ENCODE measurements at regions not wholly inside any gene's neighbourhood (a gene's known extent, or its start where the extent isn't known, plus 50 kb on each side); places are given as distances from the start of the nearest gene placed in this dataset.
"Not testable (repeated sequence)": the region's sequence is repeated elsewhere in the genome, so short reads cannot be mapped to it uniquely, and the experiment has no call there.

GRCh38 chr9:97788763-97789663 lies 64.0 kb upstream of the FOXE1 start:
- DNase-seq (ENCODE audit: low read depth in 4 of 6, low spot score in 6 of 6): no peak
- Histone ChIP-seq H3K9me3 (ENCODE audit: control insufficient read depth, insufficient read depth, low read length) (no peaks in the 10 kb centered on the region), H3K4me1 (ENCODE audit: control insufficient read depth, insufficient read depth, low read length) (no peaks in the 10 kb centered on the region), H3K27ac (ENCODE audit: low read depth, low read length) (no peak overlapping the region), H3K4me3 (ENCODE audit: low read depth, low read length) (no peak overlapping the region), H3K36me3 (ENCODE audit: control insufficient read depth, insufficient read depth, low read length) (no peaks in the 10 kb centered on the region), H3K27me3 (ENCODE audit: control insufficient read depth, insufficient read depth, low read length) (no peaks in the 10 kb centered on the region)
- WGBS (ENCODE audit: insufficient coverage): 88% methylated on average over 3 of the region's 7 CpGs

- H3K27ac ChIP-seq (ENCODE audit: low read depth, low read length): no peak overlapping the region
- DNase-seq (ENCODE audit: low read depth in 4 of 6, low spot score in 6 of 6): no peak
- 88% methylated on average over 4 of the region's 5 CpGs for WGBS (ENCODE audit: insufficient coverage)
- no peaks in the 10 kb centered on the region for H3K36me3 ChIP-seq (ENCODE audit: control insufficient read depth, insufficient read depth, low read length)
- no peaks in the 10 kb centered on the region for H3K4me1 ChIP-seq (ENCODE audit: control insufficient read depth, insufficient read depth, low read length)
- H3K27me3 ChIP-seq (ENCODE audit: control insufficient read depth, insufficient read depth, low read length): no peaks in the 10 kb centered on the region
- no peak overlapping the region for H3K4me3 ChIP-seq (ENCODE audit: low read depth, low read length)
- no peaks in the 10 kb centered on the region for H3K9me3 ChIP-seq (ENCODE audit: control insufficient read depth, insufficient read depth, low read length)
These were observed 62.5 kb upstream of the FOXE1 start for GRCh38 chr9:97790542-97790941.

DNA sequence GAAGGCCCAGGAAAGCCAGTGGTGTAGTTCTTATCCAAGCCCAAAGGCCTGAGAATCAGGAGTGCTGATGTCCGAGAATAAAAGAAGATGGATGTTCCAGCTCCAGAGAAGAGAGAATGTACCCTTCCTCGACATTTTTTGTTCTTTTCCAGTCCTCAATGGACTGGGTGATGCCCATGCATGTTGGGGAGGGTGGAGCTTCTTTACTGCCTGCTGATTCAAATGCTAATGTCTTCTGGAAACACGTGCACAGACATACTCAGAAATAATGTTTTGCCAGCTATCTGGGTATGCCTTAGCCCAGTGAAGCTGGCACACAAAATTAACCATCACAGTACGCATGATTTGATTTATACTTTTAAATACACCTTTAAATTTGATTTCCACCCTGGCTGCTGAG lies 61.5 kb upstream of the FOXE1 start:
- Histone ChIP-seq H3K27ac (ENCODE audit: low read depth, low read length) (no peak overlapping the region), H3K9me3 (ENCODE audit: control insufficient read depth, insufficient read depth, low read length) (no peaks in the 10 kb centered on the region), H3K4me1 (ENCODE audit: control insufficient read depth, insufficient read depth, low read length) (no peaks in the 10 kb centered on the region), H3K36me3 (ENCODE audit: control insufficient read depth, insufficient read depth, low read length) (no peaks in the 10 kb centered on the region), H3K27me3 (ENCODE audit: control insufficient read depth, insufficient read depth, low read length) (no peaks in the 10 kb centered on the region), H3K4me3 (ENCODE audit: low read depth, low read length) (no peak overlapping the region)
- no peak for DNase-seq (ENCODE audit: low read depth in 4 of 6, low spot score in 6 of 6)
- 30% methylated on average over 3 of the region's 4 CpGs for WGBS (ENCODE audit: insufficient coverage)

- no peaks in the 10 kb centered on the region for H3K9me3 ChIP-seq (ENCODE audit: control insufficient read depth, insufficient read depth, low read length)
- H3K36me3 ChIP-seq (ENCODE audit: control insufficient read depth, insufficient read depth, low read length): no peaks in the 10 kb centered on the region
- DNase-seq (ENCODE audit: low read depth in 4 of 6, low spot score in 6 of 6): no peak
- H3K4me3 ChIP-seq (ENCODE audit: low read depth, low read length): no peak overlapping the region
- WGBS (ENCODE audit: insufficient coverage): no CpG with 5 or more reads among the region's 1 CpG
- H3K27ac ChIP-seq (ENCODE audit: low read depth, low read length): no peak overlapping the region
- H3K4me1 ChIP-seq (ENCODE audit: control insufficient read depth, insufficient read depth, low read length): no peaks in the 10 kb centered on the region
- no peaks in the 10 kb centered on the region for H3K27me3 ChIP-seq (ENCODE audit: control insufficient read depth, insufficient read depth, low read length)
These were observed 60.0 kb upstream of the FOXE1 start for GRCh38 chr9:97793067-97793466.

- no peak overlapping the region for H3K4me3 ChIP-seq (ENCODE audit: low read depth, low read length)
- no peaks in the 10 kb centered on the region for H3K9me3 ChIP-seq (ENCODE audit: control insufficient read depth, insufficient read depth, low read length)
- H3K27me3 ChIP-seq (ENCODE audit: control insufficient read depth, insufficient read depth, low read length): no peaks in the 10 kb centered on the region
- no peak overlapping the region for H3K27ac ChIP-seq (ENCODE audit: low read depth, low read length)
- H3K4me1 ChIP-seq (ENCODE audit: control insufficient read depth, insufficient read depth, low read length): no peaks in the 10 kb centered on the region
- H3K36me3 ChIP-seq (ENCODE audit: control insufficient read depth, insufficient read depth, low read length): no peaks in the 10 kb centered on the region
- DNase-seq (ENCODE audit: low read depth in 4 of 6, low spot score in 6 of 6): no peak
- WGBS (ENCODE audit: insufficient coverage): 100% methylated on average over 1 of the region's 1 CpG
These were observed 58.4 kb upstream of the FOXE1 start for GRCh38 chr9:97794666-97795065.

GRCh38 chr9:97796176-97796575 lies 56.9 kb upstream of the FOXE1 start:
- not testable (repeated sequence) for H3K27ac ChIP-seq (ENCODE audit: low read depth, low read length); H3K36me3 ChIP-seq (ENCODE audit: control insufficient read depth, insufficient read depth, low read length); H3K9me3 ChIP-seq (ENCODE audit: control insufficient read depth, insufficient read depth, low read length); DNase-seq (ENCODE audit: low read depth in 4 of 6, low spot score in 6 of 6); H3K4me3 ChIP-seq (ENCODE audit: low read depth, low read length); H3K4me1 ChIP-seq (ENCODE audit: control insufficient read depth, insufficient read depth, low read length); H3K27me3 ChIP-seq (ENCODE audit: control insufficient read depth, insufficient read depth, low read length)
- 98% methylated on average over 22 of the region's 30 CpGs for WGBS (ENCODE audit: insufficient coverage)

- no peak overlapping the region for H3K4me3 ChIP-seq (ENCODE audit: low read depth, low read length)
- no CpG with 5 or more reads among the region's 1 CpG for WGBS (ENCODE audit: insufficient coverage)
- H3K27ac ChIP-seq (ENCODE audit: low read depth, low read length): no peak overlapping the region
- H3K9me3 ChIP-seq (ENCODE audit: control insufficient read depth, insufficient read depth, low read length): no peaks in the 10 kb centered on the region
- H3K4me1 ChIP-seq (ENCODE audit: control insufficient read depth, insufficient read depth, low read length): peaks cover 3% of the 10 kb centered on the region
- H3K27me3 ChIP-seq (ENCODE audit: control insufficient read depth, insufficient read depth, low read length): peaks cover 6% of the 10 kb centered on the region
- no peaks in the 10 kb centered on the region for H3K36me3 ChIP-seq (ENCODE audit: control insufficient read depth, insufficient read depth, low read length)
- DNase-seq (ENCODE audit: low read depth in 4 of 6, low spot score in 6 of 6): no peak
These were observed 51.8 kb upstream of the FOXE1 start for GRCh38 chr9:97801180-97801579.

DNA sequence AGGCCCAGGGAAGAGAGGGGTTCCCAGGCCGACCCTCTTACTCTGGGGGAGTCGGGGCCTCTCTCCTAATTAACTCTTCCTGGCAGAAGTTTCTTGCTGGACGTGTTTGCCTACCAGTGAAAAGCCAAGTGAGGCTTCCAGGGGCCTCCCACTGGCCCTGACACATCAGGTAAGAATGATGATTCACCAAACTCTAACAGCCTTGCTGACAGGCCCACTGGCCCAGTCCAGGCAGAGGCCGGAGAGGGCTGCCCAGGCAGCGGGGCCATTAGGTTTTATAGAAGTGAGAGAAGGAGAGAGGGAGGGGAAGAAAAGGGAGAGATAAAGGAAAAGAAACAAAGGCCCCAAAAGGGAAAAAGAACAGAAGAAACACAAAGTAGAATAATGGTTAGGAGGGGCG lies 50.8 kb upstream of the FOXE1 start:
- no peaks in the 10 kb centered on the region for H3K9me3 ChIP-seq (ENCODE audit: control insufficient read depth, insufficient read depth, low read length)
- no peak for DNase-seq (ENCODE audit: low read depth in 4 of 6, low spot score in 6 of 6)
- WGBS (ENCODE audit: insufficient coverage): 78% methylated on average over 5 of the region's 6 CpGs
- no peak overlapping the region for H3K27ac ChIP-seq (ENCODE audit: low read depth, low read length)
- no peaks in the 10 kb centered on the region for H3K36me3 ChIP-seq (ENCODE audit: control insufficient read depth, insufficient read depth, low read length)
- H3K27me3 ChIP-seq (ENCODE audit: control insufficient read depth, insufficient read depth, low read length): peaks cover 6% of the 10 kb centered on the region
- no peak overlapping the region for H3K4me3 ChIP-seq (ENCODE audit: low read depth, low read length)
- H3K4me1 ChIP-seq (ENCODE audit: control insufficient read depth, insufficient read depth, low read length): peaks cover 3% of the 10 kb centered on the region

DNA sequence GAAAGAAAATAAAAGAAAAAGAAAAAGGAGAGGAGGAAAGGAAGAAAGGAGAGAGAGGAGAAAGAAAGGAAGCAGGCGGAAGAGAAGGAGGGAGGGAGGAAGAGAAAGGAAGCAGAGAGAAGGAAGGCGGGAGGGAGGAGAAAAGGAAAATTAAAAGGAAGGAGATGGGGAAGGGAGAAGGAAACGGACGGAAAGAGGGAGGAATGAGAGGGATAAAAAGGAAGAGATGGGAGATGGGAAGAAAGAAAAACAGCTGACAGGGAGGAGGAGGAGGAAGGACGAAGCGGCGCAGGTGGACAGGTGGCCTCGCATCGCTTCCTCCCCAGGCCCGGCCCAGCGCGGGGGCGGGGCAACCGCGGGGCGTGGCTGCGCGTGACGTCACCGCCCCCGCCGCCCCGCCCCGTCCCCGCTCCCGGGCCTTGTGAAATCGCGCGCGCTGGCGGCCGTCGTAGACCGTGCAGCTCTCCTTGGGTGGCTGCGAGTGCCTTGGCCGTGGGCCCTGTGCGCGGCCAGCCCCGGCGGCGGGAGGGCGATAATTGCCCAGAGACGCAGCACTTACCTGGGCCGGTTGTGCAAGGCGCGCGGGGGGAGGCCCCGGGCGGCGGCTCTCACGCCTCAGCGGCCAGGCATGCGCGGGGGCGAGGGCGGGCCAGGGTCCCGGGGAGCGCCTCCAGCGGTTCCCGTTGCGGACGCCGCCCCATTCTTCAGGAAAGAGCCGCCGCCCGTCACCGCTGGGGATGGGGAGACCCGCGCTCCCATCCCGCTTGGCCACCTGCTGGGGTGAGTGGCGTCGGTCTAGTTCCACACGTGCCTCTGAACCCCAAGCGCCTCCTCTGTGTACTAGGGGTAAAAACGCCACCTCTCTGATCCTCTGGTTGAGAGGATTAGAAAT lies 49.6 kb upstream of the FOXE1 start:
- DNase-seq (ENCODE audit: low read depth in 4 of 6, low spot score in 6 of 6): peak; percentile 13 to 89 (median 48)
- WGBS (ENCODE audit: insufficient coverage): under 1% methylated on average over 73 of the region's 75 CpGs
- peaks cover 6% of the 10 kb centered on the region for H3K27me3 ChIP-seq (ENCODE audit: control insufficient read depth, insufficient read depth, low read length)
- H3K4me3 ChIP-seq (ENCODE audit: low read depth, low read length): peak overlapping the region; percentile 19
- H3K27ac ChIP-seq (ENCODE audit: low read depth, low read length): no peak overlapping the region
- H3K4me1 ChIP-seq (ENCODE audit: control insufficient read depth, insufficient read depth, low read length): peaks cover 3% of the 10 kb centered on the region
- H3K36me3 ChIP-seq (ENCODE audit: control insufficient read depth, insufficient read depth, low read length): no peaks in the 10 kb centered on the region
- H3K9me3 ChIP-seq (ENCODE audit: control insufficient read depth, insufficient read depth, low read length): no peaks in the 10 kb centered on the region
